Right lobe of liver (tissue), 4 donors: ENCODE measurements at regions not wholly inside any gene's neighbourhood (a gene's known extent, or its start where the extent isn't known, plus 50 kb on each side); places are given as distances from the start of the nearest gene placed in this dataset.

ENCODE experiments used
- CTCF ChIP-seq, 4 donors: fragments of 200-600 bp in 3 of 4; fragments of 450-650 bp in 1 of 4; IDR thresholded peaks; one replicate each; pipeline versions ENCODE4 v1.5.1 to v1.8.0; 2016 to 2022; ENCODE audit warnings: antibody characterized with exemption in 4 of 4, mild to moderate bottlenecking in 2 of 4
- POLR2A ChIP-seq: fragments of 450-650 bp; IDR thresholded peaks from one replicate; pipeline ENCODE4 v1.6.1; 2017; ENCODE audit warnings: antibody characterized with exemption, mild to moderate bottlenecking
- donor health status: DM: no; HTN: no; CAD: no.
- donor health status: DM: no; HTN: no; CAD: no.
- donor health status: DM: no; HTN: yes; CAD: no.

- TF ChIP-seq CTCF (IDR thresholded peaks at IDR 0.05) (no peak), POLR2A (no peak)
These were observed 103.4 kb upstream of the RMST start for GRCh38 chr12:97359021-97359690.
